Astrocyte of the cerebellum (primary cell): ENCODE measurements at regions not wholly inside any gene's neighbourhood (a gene's known extent, or its start where the extent isn't known, plus 50 kb on each side); places are given as distances from the start of the nearest gene placed in this dataset.

Source experiments
- DNase-seq: peaks from one replicate; pipeline ENCODE4 v3.0.0-alpha.2; 2011; ENCODE audit warnings: low read depth
- H3K4me3 ChIP-seq: 2 replicates; pipeline ENCODE4 v1.5.1; 2011; ENCODE audit warnings: mild to moderate bottlenecking, low read depth, low read length, moderate library complexity
- in situ Hi-C: cut with HindIII; loops from 2 replicates; pipeline ENCODE4 v1.10.0; 2017; ENCODE audit warnings: low sequenced_read_pairs
- TF ChIP-seq, protein P1 (sequence below): IDR thresholded peaks from 2 replicates; pipeline ENCODE4 v1.5.1; 2012; ENCODE audit warnings: low read length, low read depth, moderate library complexity, mild to moderate bottlenecking; ENCODE audit errors: missing control alignments

DNA sequence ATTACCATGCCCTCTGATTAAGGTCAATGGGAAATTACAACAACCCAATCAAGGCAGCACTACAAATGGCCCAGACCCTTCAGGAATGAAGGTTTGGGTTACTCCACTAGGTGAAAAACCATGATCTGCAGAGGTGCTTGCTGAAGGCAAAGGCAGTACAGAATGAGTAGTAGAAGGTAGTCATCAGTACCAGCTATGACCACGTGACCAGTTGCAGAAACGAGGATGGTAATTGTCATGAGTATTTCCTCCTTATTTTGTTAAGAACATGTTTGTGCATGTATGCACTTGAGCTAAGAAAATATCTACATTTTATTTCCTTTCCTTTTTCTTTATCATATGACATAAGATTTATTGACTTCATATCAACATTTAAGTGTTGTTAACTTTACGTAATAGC lies 607.1 kb downstream of the KCNT2 start:
- TF ChIP-seq, protein P1, sequence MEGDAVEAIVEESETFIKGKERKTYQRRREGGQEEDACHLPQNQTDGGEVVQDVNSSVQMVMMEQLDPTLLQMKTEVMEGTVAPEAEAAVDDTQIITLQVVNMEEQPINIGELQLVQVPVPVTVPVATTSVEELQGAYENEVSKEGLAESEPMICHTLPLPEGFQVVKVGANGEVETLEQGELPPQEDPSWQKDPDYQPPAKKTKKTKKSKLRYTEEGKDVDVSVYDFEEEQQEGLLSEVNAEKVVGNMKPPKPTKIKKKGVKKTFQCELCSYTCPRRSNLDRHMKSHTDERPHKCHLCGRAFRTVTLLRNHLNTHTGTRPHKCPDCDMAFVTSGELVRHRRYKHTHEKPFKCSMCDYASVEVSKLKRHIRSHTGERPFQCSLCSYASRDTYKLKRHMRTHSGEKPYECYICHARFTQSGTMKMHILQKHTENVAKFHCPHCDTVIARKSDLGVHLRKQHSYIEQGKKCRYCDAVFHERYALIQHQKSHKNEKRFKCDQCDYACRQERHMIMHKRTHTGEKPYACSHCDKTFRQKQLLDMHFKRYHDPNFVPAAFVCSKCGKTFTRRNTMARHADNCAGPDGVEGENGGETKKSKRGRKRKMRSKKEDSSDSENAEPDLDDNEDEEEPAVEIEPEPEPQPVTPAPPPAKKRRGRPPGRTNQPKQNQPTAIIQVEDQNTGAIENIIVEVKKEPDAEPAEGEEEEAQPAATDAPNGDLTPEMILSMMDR: no peak
- in situ Hi-C loops: no loop called here
- no peak overlapping the region for H3K4me3 ChIP-seq
- no peak for DNase-seq

- TF ChIP-seq, protein P1: no peak
- no peak for DNase-seq
- H3K4me3 ChIP-seq: no peak overlapping the region
- in situ Hi-C loops: no loop called here
Measured at GRCh38 chr1:195999022-195999421, 609.2 kb downstream of the KCNT2 start.

GRCh38 chr1:195981448-195982139 lies 626.6 kb downstream of the KCNT2 start:
- in situ Hi-C loops: no loop called here
- H3K4me3 ChIP-seq: no peak overlapping the region
- DNase-seq: no peak
- TF ChIP-seq, protein P1: no peak

DNA sequence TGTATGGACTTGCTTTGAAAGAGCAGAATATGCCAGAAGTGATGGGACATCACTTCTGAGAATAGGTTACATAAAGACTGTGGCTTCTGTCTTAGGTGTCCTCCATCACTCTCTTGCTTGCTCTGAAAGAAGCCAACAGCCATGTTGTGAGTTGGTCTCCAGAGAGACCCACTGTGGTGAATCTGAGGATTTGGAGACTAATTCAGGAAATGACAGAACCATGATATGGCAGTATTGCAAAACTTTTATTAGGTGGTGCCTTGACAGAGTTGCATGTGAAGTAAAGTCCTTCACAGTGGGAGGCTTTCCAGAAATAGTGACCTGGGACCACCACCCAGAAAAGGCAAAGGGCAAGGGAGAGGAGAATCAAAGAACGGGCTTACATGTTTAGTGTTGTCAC lies 628.6 kb downstream of the KCNT2 start:
- in situ Hi-C loops: no loop called here
- no peak overlapping the region for H3K4me3 ChIP-seq
- TF ChIP-seq, protein P1: no peak
- no peak for DNase-seq

DNA sequence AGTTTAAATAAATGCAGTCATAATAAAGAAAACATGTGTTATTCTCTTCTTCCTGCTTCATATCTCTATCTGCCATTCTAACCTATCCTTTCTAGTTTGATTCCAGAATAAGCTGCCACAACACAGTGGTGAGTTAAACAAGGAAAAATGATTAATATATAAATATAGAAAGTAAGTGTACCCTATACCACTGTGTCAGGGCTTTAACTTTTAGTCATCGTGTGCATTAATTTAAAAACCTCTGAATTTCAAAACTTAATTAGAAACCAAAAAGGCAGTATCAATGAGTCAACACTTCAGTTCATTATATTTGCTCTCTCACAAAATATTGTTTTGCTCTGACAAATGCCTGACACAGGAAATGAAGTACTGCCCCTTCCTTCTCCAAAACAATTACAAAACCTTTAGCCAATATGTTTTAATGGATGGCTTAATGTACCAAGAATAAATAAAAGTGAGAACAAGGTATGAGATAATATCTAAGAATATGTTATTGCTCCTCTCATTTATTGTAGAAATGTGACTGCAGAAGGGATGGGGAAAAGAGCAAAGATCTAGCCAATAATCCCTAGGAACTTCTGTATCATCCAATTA lies 634.8 kb downstream of the KCNT2 start:
- in situ Hi-C loops: no loop called here
- H3K4me3 ChIP-seq: no peak overlapping the region
- TF ChIP-seq, protein P1: no peak
- no peak for DNase-seq

GRCh38 chr1:195971589-195971988 lies 636.7 kb downstream of the KCNT2 start:
- in situ Hi-C loops: no loop called here
- H3K4me3 ChIP-seq: no peak overlapping the region
- no peak for DNase-seq
- TF ChIP-seq, protein P1: no peak
